C4-2B (cell line): ENCODE measurements at regions not wholly inside any gene's neighbourhood (a gene's known extent, or its start where the extent isn't known, plus 50 kb on each side); places are given as distances from the start of the nearest gene placed in this dataset.

Source experiments
- ZFX ChIP-seq: fragments of 450-650 bp; IDR thresholded peaks from 2 replicates; pipeline ENCODE4 v1.6.1; 2017
- TF ChIP-seq, protein P1 (sequence below): fragments of 450-650 bp; conservative IDR thresholded peaks from 2 replicates; pipeline ENCODE4 v1.5.1; 2017; ENCODE audit warnings: mild to moderate bottlenecking

DNA sequence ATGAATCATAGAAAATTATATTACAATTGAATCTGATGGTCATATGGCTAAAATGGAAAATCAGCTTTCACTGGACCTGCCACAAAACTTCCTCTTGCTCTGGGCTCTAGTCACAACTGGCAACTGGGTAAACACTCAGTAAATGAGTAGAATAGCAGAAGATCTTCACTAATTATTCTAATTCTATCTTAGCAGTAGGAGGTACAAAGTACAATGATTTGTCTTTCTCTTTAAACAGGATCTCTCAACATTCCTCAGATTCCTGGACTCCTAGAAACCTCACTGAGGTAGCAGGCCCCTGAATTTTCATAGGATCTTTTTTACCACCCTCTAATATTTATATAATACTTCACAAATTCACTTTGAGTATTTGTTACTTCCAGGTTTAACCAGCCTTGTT is 239.9 kb upstream of the SMARCA2 start:
- TF ChIP-seq, protein P1, sequence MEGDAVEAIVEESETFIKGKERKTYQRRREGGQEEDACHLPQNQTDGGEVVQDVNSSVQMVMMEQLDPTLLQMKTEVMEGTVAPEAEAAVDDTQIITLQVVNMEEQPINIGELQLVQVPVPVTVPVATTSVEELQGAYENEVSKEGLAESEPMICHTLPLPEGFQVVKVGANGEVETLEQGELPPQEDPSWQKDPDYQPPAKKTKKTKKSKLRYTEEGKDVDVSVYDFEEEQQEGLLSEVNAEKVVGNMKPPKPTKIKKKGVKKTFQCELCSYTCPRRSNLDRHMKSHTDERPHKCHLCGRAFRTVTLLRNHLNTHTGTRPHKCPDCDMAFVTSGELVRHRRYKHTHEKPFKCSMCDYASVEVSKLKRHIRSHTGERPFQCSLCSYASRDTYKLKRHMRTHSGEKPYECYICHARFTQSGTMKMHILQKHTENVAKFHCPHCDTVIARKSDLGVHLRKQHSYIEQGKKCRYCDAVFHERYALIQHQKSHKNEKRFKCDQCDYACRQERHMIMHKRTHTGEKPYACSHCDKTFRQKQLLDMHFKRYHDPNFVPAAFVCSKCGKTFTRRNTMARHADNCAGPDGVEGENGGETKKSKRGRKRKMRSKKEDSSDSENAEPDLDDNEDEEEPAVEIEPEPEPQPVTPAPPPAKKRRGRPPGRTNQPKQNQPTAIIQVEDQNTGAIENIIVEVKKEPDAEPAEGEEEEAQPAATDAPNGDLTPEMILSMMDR, result no peak
- TF ChIP-seq ZFX, result no peak
